ENCODE measurements at regions not wholly inside any gene's neighbourhood (a gene's known extent, or its start where the extent isn't known, plus 50 kb on each side); places are given as distances from the start of the nearest gene placed in this dataset.
"Not testable (repeated sequence)": the region's sequence is repeated elsewhere in the genome, so short reads cannot be mapped to it uniquely, and the experiment has no call there.

DNA sequence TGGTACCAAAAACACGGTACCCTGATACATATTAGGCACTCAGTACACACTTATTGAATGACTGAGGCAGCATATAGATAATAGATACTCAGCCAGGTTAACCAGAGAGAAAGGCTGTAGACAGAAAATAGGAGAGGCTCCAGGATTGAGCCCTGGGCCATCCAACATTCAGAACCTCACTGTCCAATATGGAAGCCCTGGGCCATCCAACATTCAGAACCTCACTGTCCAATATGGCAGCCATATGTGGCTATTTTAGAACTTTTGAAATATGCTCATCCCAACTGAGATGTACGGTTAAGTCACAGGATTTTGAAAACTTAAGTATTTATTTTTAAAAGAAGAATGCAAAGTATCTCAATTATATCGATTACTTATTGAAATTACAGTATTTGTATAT, 142.5 kb upstream of the ID4 start:
- no peak for DNase-seq (ENCODE audit: low read depth)

DNA sequence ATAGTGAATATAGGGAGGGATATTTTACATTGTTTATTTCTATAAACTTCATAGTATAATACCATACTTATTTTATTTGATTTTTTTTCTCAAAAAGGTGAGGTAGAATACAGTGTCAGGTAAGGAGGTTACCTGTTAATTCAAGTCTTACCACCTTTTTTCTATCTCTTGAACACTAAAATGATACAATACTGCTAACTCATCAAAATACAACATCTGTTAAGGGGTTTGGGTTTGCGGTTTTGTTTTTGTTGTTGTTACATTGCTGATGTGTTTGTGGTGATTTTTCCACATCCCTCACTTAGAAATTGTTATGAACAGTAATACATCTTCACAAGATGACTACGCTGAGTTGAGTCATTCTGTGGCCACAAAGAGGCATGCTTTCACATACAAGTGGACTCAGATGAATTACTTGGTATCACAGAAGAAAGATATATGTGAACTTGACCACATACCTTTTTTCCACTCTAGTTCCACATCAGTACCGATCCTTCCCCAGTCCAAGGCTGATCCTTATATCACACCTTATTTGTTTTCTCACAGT, 139.4 kb upstream of the ID4 start:
- DNase-seq (ENCODE audit: low read depth): peak; percentile 95

DNA sequence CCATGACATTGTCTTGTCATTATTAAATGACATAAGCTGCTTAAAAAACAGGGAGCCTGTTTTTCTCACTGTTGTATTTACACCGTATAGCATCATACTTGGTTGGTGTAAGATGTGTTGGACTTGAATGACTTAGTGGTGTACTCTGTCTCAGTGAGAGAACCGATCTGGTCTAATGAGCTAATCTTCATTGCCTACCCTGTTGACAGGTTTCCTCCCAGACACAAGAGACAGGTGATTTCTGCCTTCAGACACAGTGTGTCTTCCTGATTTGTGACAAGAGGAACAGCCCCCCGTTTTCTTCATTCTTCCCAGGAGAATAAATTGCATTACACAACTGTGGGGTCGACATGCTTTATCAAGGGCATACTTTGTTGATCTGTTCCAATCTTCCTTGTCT, 137.2 kb upstream of the ID4 start:
- no peak for DNase-seq (ENCODE audit: low read depth)

DNA sequence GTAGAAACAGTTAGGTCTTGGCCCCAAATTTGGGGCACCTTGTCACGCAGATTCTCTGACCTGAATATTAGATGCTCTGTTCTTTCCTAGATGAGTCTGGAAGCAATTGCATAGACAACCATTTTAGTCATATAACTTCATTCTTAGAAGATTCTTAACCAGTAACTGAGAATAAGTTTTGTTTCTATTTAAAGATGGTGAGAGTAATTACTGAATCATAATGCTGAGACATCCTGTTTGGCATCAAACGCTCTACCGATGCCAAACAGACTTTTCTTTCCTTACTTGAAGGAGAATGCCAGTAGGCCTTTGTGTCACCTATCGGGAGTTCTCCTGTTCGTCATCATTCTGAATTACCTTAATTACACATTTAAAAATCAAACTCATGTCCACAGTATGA, 131.6 kb upstream of the ID4 start:
- DNase-seq (ENCODE audit: low read depth): peak; percentile 54

DNA sequence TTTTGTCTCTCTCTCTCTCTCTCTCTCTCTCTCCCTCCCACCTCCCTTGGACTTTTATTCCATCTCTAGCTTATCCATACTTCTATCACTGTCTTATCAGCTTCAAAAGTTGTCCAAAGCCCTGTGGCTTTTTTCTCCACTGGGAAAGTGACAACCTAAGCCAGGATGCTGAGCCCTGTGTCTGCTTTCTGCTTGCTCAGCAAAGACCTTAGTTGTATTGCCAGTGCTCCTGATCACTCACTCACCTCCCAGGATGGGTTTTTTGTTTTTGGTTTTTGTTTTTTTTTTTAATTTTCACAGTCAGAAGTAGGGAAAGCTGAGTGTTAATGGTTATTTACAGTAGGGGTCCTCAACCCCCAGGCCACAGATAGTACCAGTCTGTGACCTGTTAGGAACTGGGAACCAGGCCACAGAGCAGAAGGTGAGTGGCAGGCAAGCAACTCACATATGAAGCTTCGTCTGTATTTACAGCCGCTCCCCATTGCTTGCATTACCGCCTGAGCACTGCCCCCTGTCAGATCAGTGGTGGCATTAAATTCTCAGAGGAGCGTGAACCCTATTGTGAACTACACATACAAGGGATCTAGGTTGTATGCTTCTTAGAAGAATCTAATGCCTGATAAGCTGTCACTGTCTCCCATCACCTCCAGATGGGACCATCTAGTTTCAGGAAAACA, 125.0 kb upstream of the ID4 start:
- DNase-seq (ENCODE audit: low read depth): no peak

DNA sequence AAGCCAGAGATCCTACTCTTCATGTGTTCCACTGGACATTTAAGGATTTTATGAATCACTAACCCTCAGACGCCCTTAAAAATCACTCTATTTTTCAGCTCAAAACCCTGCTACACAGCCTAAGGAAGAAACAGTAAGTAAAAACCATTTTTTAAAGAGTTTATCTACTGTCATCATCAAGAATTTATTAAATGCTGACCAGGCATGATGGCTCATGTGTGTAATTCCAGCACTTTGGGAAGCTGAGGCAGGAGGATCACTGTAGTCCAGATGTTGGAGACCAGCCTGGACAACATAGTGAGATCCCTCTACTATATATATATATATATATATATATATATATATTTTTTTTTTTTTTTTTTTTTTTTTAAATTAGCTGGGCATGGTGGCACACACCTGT, 124.2 kb upstream of the ID4 start:
- no peak for DNase-seq (ENCODE audit: low read depth)

DNA sequence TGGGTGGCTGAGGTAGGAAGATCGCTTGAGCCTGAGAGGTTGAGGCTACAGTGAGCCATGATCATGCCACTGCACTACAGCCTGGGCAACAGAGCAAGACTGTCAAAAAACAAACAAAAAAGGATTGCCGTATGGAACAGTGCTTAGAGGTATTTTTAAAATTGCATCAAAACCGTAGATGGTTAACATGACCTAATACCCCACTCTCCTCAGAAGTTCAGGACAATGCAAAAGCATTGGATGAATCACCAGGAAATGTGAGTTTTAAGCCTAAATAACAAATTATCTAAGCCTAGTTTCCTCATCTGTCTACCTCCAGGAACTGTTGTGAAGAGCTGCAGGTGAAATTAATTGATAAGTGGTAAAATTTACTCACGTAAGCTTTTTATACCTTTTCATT, 123.8 kb upstream of the ID4 start:
- DNase-seq (ENCODE audit: low read depth): peak; percentile 49

DNA sequence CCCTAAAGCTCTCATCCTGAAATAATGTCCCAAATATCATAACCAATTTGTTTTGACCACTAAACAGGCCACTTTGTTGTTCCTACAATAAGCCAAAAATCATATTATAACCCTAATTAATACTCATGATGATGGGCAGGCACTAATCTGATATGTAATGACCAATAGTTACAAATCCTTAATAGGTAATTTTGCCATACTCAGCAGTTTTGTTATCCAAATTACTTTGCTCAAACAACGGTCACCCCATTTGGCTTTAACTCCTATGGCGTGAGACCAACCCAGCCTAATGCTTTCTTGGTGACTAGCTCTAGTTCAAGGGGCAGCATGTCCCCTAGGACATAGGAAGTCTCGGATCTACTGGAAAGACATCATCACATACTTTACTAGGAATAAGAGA, 123.2 kb upstream of the ID4 start:
- DNase-seq (ENCODE audit: low read depth): no peak

DNA sequence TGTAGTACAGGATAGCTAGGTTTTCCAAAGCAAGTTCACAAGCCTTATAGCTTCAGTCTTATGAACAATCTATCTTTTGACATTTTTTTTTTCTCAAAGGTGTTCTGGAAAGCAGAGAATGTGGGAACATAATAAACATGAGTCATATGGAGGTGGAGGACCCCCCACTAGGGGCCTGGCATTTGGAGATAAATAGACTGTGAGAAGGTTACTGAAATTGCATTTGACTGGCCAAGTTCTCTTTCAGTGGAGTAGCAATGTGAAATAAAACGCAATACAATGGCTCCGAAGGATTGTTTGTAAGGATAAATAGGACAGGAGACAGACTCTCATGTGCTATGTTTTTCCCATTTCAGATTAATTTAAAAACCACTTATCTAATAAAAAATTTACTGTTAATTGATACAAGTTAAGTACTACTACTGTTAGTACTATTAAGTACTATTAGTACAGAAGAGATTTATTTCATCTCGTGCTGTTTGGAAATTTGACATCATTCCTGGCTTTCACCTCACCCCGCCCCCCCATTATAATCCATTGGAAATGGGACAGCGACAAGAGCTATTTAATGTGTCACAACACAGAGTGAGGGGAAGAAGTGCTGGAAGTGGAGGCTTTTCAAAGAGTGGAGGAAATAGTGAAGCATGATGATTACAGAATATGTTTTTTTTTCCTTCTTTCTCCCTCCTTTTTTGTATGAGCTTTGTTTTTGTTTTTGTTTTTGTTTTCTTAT, 122.6 kb upstream of the ID4 start:
- no peak for DNase-seq (ENCODE audit: low read depth)

DNA sequence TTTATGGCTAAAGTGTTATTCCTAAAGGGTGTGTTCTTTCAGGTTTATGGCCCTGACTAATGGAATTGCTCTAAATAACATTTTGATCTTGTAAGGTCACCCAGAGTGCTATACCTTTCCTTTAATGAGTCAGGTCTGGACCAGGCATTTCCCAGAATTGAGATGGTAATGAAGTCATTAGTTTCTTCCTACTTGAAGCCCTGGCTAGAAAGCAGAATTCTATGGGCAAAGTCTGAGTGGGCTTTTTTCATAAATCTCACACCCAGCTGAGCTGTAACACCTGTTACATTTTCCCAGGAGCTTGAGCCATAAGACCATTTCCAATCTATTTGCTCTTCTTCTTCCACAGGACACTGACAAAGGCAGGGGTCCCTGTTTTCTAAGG, 122.0 kb upstream of the ID4 start:
- peak; percentile 33 for DNase-seq (ENCODE audit: low read depth)

DNA sequence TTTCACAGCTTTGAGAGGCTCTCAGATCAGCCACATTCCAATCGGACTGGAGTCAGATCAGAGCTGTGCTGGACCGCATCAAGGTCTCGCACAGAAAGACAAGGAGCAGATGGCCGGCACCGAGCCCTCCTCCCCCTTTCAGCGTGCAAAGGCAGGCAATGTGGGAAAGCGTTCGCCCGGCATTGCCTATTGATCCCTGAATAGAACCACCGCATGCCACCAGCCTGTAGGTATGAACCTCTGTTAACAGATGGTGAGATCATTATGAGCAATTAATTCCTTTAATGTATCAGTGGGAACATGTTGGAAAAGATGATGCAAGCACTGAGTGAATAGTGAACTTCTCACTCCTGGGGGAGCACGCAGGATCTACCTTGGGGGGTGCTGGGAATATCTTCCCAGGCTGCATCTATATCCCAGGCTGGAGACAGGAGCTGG, 117.5 kb upstream of the ID4 start:
- DNase-seq (ENCODE audit: low read depth): peak; percentile 70

DNA sequence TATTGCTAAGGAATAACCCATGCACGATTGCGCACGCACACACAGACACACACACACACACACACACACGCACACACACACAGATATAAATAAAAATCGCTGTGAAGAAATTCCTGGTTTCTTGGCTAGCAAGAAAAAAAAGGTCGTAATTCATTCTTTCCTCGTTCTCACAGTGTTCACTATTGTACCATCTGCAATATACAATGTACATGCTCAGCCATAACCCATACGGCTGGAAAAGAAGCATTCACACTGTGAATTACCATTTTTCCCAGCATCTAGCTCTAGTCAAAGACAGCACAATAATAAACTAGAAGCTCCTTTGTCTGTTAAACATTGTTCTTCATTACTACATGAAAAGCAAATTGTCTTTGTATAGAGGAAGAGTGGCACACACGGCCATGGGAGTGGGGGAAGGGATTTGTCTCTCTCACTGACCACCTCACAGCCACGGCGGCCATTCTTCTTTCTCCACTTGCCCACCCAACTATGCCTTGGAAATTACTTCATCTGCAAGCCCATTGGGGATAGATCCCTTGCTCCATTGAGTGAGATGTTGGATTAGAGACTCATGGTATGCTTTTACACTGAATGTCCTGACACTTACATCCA, 115.3 kb upstream of the ID4 start:
- DNase-seq (ENCODE audit: low read depth): no peak

DNA sequence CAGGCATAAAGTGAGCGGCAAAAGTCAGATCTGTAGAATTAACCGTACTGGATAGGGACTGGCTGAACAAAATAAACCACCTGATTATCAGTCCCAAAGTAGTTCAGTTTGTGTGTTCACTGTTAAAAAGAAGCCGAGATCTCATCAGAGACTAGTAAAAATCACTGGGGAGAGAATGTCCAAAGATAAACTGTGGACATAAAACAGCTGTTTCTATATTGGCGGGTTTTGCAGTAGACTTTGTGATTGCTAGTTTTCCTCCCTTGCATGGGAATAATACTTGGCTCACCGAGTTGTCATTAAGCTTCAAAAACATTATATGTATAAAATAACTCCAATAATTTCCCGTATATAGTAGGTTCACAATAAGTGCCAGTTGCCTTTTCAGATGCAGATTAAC, 114.2 kb upstream of the ID4 start:
- DNase-seq (ENCODE audit: low read depth): no peak

DNA sequence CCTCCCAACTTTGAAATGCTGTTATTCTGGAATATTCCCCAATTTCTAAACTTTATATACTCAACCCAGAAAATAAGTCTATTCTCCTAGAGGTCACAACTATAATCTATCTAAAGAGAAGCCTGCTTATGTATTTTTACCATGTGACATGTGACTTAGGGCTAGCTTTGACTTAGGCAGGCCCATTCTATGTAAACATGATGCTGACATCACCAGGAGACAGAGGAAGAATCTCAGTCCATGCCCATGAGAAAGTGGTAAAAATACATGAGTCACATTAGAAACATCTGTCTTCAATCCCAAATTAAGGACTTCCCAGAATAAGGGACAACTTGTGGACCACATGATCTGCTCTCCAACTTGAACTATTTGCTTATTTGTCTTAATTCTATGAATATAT, 113.6 kb upstream of the ID4 start:
- peak; percentile 84 for DNase-seq (ENCODE audit: low read depth)

DNA sequence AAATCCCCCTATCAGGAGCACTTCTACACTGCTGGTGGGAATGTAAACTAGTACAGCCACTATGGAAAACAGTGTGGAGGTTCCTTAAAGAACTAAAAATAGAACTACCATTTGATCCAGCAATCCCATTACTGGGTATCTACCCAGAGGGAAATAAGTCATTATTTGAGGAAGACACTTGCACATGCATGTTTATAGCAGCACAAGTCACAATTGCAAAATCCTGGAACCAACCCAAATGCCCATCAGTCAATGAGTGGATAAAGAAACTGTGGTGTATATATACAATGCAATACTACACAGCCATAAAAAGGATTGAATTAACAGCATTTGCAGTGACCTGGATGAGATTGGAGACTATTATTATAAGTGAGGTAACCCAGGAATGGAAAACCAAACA, 111.7 kb upstream of the ID4 start:
- not testable (repeated sequence) for DNase-seq (ENCODE audit: low read depth)

DNA sequence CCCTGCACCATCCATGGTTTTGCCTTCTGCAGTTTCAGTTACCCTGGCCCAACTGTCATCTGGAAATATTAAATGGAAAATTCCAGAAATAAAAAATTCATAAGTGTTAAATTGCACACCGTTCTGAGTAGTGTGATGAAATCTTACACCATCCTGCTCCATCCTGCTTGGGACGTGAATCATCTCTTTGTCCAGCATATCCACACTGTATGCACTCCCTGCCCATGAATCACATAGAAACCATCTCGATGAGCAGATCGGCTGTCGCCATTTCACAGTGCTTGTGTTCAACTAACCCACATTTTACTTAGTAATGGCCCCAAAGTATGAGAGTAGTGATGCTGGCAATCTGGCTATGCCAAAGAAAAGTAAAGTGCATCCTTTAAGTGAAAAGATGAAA, 105.9 kb upstream of the ID4 start:
- DNase-seq (ENCODE audit: low read depth): peak; percentile 96

DNA sequence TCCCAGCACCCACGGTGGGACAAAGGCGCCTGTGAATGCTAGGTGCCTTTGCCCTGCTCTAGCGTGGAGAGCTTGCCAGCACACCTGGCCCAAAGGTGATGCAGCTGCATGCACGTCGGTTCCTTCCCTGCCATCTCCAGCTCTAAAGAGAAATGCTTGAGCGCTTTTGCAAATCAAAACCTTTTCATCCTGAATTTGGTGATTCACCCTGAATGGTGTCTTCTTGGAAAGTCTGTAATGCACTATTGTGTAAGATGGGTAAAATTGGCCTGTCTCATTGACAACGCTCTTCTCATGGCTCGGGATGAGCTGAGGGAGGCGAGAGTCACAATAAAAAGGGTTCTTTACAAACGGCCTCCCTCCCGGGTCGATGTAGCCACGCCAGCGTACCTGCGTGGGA, 103.1 kb upstream of the ID4 start:
- DNase-seq (ENCODE audit: low read depth): no peak

DNA sequence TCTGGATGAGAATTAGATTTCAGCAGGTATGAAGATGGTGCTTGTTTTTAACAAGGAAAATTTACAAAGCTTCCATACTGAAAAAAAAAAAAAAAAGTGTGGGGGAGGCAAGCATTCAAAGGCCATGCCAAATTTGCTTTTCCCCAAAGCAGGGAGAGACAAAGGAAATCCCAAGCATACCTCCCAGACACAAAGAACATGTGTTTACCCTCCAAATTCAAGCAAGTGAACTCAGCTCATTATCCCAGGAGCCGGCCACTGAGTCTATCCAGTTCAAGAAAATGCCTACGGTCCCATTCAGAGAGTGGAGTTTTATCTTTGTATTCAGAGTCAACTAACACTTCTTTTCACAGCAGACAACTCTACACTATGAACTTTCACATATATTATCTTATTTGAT, 102.7 kb upstream of the ID4 start:
- no peak for DNase-seq (ENCODE audit: low read depth)

DNA sequence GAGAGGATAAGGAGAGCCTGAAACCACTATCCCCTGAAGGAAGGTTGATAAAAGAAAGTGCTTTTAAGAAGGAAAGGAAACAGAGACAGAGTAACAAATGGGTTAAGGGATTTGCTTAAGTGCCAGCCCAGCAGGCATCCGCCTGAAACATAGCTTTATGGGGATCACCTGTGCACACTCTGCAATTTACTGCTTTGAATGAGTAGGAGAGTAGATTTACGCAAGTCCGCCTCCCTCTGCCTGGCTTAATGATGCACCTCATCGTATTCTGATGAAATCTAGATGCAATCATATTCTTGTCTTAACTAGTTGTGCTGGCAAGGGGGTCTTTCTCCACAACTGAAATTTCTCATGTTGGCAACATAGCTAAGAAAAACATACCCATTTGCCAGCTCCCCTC, 101.1 kb upstream of the ID4 start:
- DNase-seq (ENCODE audit: low read depth): no peak

DNA sequence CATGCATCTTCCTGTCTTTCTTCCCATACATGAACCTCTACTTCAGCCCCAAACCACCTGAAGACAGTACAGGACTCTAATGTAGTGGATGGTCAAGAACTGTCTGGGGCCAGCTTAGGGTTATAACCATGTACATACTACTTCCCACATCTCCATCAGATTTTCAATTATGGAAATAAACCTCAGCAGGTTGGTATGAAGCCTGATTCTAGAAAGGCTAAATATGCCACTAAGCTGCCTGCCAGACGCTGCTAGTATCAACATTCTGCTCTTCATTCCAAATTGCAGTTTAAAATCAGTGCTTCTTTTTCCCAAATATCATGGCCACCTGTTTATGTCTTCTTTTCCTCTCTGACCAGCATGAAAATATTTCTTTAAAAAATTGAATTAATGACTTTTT, 99.2 kb upstream of the ID4 start:
- DNase-seq (ENCODE audit: low read depth): no peak

DNA sequence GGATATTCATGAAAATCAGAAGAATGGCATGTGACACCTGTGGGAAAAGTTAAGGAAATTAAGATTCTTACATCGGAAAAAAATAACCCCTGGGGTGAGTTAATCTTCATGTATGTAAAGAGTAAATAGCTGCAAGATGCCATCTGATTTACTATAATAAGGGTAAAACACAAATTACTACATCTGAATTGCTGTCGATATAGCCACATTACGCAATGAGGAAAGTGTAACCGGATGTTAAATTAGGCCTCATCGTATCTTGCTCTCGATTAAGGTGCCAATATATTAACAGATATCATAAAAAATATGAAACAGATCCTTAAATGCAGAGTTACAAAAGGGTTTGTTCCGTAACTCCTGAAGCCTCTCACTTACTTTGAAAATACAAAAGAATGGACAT, 87.4 kb upstream of the ID4 start:
- DNase-seq (ENCODE audit: low read depth): no peak

DNA sequence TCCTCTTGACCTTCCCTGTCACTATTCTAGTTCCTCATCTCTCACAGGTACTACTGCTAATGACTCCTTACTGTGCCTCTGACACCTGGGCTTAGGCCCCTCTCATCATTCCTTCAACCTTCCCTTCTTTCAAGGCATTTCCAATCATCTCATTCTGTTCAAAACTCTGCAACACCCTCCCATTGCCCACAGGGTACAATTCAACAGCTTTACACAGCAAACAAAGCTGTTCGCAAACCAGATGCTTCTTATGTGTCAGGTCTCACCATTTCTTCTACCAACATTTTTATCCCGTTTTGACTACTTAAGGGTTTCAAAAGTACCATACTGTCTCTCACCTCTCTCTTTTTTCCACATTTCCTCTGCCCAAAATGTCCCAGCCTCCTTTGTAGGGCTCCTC, 84.4 kb upstream of the ID4 start:
- DNase-seq (ENCODE audit: low read depth): no peak

DNA sequence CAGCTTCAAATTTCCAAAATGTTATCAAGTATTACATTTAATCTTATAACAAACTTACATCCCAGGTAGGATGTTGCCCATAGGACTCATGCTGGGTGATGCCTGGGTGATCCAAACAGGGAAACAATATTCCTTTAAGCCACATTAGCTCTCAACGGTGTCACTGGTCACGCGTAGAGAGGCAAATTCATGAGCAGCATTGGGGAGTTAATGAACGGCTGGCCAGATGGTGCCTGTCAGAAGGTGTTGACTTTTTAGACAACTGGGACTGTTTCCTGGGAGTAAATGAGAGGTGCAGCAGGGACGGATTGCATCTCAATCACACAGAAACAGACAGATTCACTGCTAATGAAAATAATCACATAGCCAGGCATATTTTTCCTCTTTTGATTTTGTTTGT, 83.3 kb upstream of the ID4 start:
- DNase-seq (ENCODE audit: low read depth): no peak

Measured in ELR (cell line).